ENCODE measurements at regions not wholly inside any gene's neighbourhood (a gene's known extent, or its start where the extent isn't known, plus 50 kb on each side); places are given as distances from the start of the nearest gene placed in this dataset.
"Not testable (repeated sequence)": the region's sequence is repeated elsewhere in the genome, so short reads cannot be mapped to it uniquely, and the experiment has no call there.

GRCh38 chrX:131821945-131822622, 201.0 kb upstream of the STK26 start:
- intact Hi-C loops (cut with micrococcal nuclease), result loop anchor here (10.0 kb wide), 1 partner anchor 1133 kb away; the partner anchor contains the start of gene HS6ST2

GRCh38 chrX:131826572-131826971, 196.5 kb upstream of the STK26 start:
- intact Hi-C loops (cut with micrococcal nuclease), result loop anchor here (5.0 to 10.0 kb wide), 3 partner anchors 466 to 1128 kb away; partner anchors contain the start of gene HS6ST2

GRCh38 chrX:131827935-131828334, 195.2 kb upstream of the STK26 start:
- intact Hi-C loops (cut with micrococcal nuclease), result loop anchor here (2.0 to 10.0 kb wide), 6 partner anchors 15 to 1127 kb away; partner anchors contain the start of gene HS6ST2

- intact Hi-C loops (cut with micrococcal nuclease), result loop anchor here (2.0 to 10.0 kb wide), 6 partner anchors 16 to 1126 kb away; partner anchors contain the start of gene HS6ST2
Measured at GRCh38 chrX:131828482-131828881, 194.6 kb upstream of the STK26 start.

GRCh38 chrX:131830400-131831184, 192.5 kb upstream of the STK26 start:
- intact Hi-C loops (cut with micrococcal nuclease), result loop anchor here (1.0 kb wide), 2 partner anchors 192 to 387 kb away; no protein-coding TSS in a partner anchor

GRCh38 chrX:131831185-131831520, 191.9 kb upstream of the STK26 start:
- intact Hi-C loops (cut with micrococcal nuclease), result no loop called here

GRCh38 chrX:131836161-131836560, 186.9 kb upstream of the STK26 start:
- intact Hi-C loops (cut with micrococcal nuclease), result no loop called here

- intact Hi-C loops (cut with micrococcal nuclease), result no loop called here
Measured at GRCh38 chrX:131837325-131837724, 185.8 kb upstream of the STK26 start.

GRCh38 chrX:131840799-131841495, 182.2 kb upstream of the STK26 start:
- intact Hi-C loops (cut with micrococcal nuclease), result loop anchor here (2.0 to 5.0 kb wide), 3 partner anchors 231 to 790 kb away; no protein-coding TSS in a partner anchor

GRCh38 chrX:131841496-131842437, 181.3 kb upstream of the STK26 start:
- intact Hi-C loops (cut with micrococcal nuclease), result loop anchor here (2.0 to 5.0 kb wide), 3 partner anchors 231 to 789 kb away; no protein-coding TSS in a partner anchor

- intact Hi-C loops (cut with micrococcal nuclease), result loop anchor here (5.0 kb wide), 2 partner anchors 228 to 768 kb away; no protein-coding TSS in a partner anchor
Measured at GRCh38 chrX:131843987-131844386, 179.1 kb upstream of the STK26 start.

- intact Hi-C loops (cut with micrococcal nuclease), result no loop called here
Measured at GRCh38 chrX:131845201-131845600, 177.9 kb upstream of the STK26 start.

- intact Hi-C loops (cut with micrococcal nuclease), result no loop called here
Measured at GRCh38 chrX:131845771-131846170, 177.3 kb upstream of the STK26 start.

GRCh38 chrX:131850964-131851363, 172.1 kb upstream of the STK26 start:
- intact Hi-C loops (cut with micrococcal nuclease), result not testable (repeated sequence)

GRCh38 chrX:131853440-131853839, 169.7 kb upstream of the STK26 start:
- intact Hi-C loops (cut with micrococcal nuclease), result no loop called here

- intact Hi-C loops (cut with micrococcal nuclease), result no loop called here
Measured at GRCh38 chrX:131854581-131854980, 168.5 kb upstream of the STK26 start.

- intact Hi-C loops (cut with micrococcal nuclease), result no loop called here
Measured at GRCh38 chrX:131861088-131861787, 161.9 kb upstream of the STK26 start.

- intact Hi-C loops (cut with micrococcal nuclease), result no loop called here
Measured at GRCh38 chrX:131862321-131862720, 160.8 kb upstream of the STK26 start.

GRCh38 chrX:131869182-131869581, 153.9 kb upstream of the STK26 start:
- intact Hi-C loops (cut with micrococcal nuclease), result no loop called here

- intact Hi-C loops (cut with micrococcal nuclease), result no loop called here
Measured at GRCh38 chrX:131874300-131874699, 148.8 kb upstream of the STK26 start.
